DMS79 (cell line): ENCODE measurements at regions not wholly inside any gene's neighbourhood (a gene's known extent, or its start where the extent isn't known, plus 50 kb on each side); places are given as distances from the start of the nearest gene placed in this dataset.

Experiments used
- DNase-seq: peaks from one replicate; lab custom pipeline; 2025; lab: John Stamatoyannopoulos, UW

DNA sequence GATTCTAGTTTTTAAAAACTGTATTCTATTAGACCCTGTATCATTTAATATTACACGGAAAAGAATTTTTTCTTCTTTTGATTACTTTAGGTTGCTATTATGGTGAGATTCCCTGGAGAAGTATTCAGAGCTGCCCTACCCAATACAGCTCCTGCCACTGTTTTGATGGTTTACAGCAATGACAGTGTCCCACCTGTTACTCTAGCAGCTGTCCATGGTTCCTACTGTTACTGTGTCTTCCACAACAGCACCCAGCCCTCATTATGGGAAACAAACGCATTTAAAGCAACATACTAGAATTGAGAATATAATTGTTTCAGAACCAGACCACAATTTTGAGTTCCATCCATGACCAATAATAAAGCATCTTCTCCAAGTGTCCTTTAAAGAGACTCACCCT lies 450.7 kb downstream of the SHQ1 start:
- no peak for DNase-seq

- no peak for DNase-seq
Observed at GRCh38 chr3:72396899-72397298, 451.3 kb downstream of the SHQ1 start.

DNA sequence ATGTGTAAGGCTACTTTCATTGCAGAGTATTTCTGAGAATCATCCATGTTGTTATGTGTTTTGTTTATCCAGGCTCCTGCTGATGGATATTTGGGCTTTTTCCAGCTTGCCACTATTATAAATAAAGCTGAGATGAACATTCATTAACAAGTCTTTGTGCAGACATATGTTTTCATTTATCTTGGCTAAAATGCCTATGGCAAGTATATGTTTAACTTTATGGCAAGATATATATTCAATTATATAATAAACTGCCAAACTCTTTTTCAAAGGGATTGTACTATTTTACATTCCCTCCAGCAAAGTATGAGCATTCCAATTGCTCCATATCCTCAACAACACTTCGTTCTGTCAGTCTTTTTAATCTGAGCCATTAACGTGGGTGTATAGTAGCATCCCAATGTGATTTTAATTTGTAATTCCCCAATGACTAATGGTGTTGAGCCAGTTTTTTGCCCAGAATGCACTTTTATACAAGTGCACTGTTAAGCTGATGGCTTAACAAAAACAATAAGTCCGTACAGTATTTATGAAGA lies 452.4 kb downstream of the SHQ1 start:
- DNase-seq: no peak

GRCh38 chr3:72393455-72393854 lies 454.8 kb downstream of the SHQ1 start:
- DNase-seq: no peak

- DNase-seq: no peak
Observed at GRCh38 chr3:72391659-72392058, 456.6 kb downstream of the SHQ1 start.

DNA sequence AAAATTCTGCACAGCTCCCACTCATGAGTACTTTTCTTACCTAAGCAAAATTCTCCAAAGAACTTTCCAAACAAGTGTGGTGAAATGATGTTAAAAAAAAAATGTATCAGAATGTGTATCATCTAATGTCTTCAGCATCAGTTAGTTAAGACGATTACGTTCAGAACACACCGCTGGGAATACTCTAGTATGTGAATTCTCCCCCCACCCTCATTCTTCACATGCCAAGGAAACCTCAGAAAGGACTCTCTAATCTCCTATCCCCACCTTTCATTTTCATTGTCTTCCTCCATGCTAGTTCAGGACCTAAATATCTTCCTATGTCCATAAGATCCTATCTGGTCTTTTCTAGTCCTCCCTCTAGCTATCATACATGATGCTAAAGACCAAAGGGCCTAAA lies 457.4 kb downstream of the SHQ1 start:
- no peak for DNase-seq

DNA sequence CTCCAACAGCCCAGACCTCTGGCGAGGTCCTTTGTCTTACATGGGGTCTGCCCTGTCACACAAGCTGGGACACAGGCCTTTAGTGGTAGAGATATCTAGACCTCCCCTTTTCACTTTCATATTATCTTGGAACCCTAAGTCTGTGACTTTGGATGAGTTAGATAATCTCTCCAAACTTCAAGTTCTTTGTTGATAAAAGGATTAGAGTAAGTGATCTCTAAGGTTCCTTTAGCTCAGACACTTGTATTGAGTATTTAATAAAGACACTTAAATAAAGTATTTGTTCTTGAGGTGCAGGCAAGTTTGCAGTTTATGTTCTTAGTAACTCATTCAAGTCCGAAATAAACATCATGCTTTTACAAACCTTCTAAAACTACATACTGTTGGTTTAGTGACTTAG lies 459.6 kb downstream of the SHQ1 start:
- DNase-seq: no peak

GRCh38 chr3:72388117-72388516 lies 460.1 kb downstream of the SHQ1 start:
- DNase-seq: no peak

GRCh38 chr3:72386327-72387000 lies 461.8 kb downstream of the SHQ1 start:
- DNase-seq: no peak

DNA sequence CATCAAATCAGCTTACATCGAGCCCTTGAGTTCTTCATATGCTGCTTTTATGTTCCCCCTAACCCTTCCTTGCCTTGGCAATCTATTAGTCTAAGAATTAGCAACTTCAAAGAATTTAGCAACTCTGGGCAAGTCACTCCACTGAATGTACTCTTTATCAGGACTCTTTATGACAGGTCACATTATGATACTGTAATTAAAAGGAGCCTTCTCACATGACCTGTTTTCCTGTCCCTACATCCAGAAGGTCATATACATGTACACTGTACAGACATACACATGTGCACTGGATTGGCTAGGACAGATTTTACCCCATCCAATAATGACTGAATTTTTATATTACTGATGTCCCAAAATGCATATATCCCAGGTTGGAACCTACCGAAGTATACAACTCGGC lies 463.1 kb downstream of the SHQ1 start:
- DNase-seq: no peak

DNA sequence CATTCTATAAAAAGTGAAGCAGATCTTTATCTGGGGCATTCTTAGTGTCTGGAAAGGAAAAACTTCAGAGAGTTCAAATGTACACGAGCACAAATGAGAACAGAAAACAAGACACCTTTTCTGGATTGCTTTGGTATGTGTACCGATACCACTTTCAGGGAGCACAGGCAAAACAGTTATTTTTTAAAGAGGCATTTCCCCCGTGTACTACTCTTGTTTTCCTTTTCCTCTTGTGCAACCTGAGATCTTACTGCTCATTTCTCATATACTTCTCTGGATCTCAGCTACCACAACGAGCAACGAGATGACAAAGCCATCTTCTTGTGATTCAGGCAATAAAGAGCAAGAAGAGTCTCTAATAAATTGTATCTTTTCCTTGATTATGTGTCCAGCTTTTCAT lies 463.6 kb downstream of the SHQ1 start:
- no peak for DNase-seq

GRCh38 chr3:72383883-72384282 lies 464.4 kb downstream of the SHQ1 start:
- no peak for DNase-seq

- no peak for DNase-seq
Observed at GRCh38 chr3:72383230-72383629, 465.0 kb downstream of the SHQ1 start.

DNA sequence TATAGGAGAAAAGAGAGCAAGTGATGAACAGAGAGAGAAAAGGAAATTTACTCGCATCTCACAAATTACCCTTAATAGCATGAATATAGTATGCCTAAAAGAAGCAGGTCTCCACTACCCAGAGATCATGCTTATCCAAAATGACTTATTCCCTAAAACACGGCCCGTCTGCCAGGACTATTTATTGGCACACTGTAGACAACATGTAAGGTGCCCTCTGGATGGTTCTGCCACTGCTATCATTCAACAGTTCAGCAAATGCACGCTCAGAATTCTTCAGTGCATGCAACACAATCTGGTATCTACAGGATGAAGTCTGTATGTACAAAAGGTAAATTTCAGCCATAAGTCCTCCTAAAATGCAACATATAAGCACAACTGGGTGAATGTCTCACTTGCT lies 465.8 kb downstream of the SHQ1 start:
- no peak for DNase-seq

GRCh38 chr3:72381584-72381983 lies 466.7 kb downstream of the SHQ1 start:
- DNase-seq: no peak

DNA sequence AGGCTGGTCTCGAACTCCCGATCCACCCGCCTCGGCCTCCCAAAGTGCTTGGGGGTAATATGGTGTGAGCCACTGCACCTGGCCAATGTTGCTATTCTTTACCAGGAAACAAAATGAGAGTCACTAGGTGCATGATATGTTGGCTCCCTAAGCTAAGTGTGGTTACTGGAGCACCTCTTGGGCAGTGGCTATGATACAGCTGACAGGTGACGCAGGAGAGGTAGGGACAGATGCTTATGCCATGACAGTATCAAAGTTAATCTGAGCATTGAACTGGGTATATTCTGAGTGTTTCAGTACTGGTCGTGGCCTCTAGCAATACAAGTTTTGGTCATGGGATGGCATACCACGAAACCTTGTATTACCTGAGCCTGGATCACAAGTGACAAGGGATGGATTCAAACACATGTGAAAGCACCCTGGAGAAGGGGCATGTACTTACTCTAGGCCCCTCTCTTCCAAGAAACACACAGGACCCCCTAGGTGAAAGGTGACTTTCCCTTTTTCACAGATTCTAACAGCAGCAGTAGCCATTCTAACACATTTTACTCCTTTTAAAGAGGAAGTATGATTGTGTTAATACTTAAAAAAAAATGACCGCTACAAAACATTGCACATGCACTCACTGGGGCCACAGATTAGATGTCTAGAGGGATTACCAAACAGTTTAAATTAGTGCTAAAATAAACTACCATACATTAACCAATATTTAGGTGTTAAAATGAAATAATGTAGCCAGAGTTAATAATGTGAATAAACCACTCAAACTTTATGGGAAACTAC lies 467.3 kb downstream of the SHQ1 start:
- no peak for DNase-seq

DNA sequence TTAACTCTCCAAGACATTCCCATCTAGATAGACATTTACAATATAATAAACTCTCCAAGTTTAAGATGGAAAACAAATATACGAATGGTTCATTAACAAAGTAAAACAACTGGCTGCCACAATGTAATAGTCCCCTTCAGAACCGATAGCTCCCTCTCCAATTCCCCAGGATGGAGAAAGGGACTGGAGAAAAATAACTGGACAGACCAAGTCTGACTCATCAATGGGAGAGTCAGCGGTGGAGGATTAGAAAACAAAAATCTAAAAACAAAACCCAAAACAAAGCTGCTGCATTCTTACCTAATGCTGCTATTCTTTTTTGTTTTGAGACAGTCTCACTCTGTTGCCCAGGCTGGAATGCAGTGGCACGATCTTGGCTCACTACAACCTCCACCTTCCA lies 468.1 kb downstream of the SHQ1 start:
- no peak for DNase-seq

DNA sequence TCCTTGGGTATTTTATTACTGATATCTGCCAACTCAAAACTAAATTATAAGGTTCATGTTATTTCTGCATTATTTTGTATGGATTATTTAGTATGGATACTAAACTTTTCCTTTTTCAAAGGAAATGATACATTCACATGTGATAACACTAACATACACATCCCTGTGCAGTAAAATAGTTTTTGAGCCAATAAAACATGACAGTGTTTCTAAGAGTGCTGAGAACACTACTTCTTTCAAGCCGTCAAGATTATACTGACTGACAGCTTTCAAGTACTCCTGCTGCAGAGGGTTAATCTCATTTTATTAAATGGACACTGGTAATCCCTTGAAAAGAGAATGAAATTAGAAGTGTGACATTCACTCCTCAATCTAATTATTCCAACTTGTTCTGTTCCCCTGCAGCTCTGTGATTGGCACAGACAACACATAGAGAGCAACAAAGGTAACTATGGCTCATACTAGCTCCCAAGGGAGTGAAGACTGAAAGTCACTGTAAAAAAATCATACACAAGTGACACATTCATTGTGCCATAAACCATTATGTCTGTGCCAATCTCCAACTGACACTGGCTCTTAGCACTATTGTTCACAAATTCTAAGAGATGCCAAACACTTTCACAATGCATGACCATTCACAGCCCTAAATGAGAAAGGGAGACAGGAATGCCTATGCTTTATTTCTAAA lies 468.6 kb downstream of the SHQ1 start:
- DNase-seq: no peak

DNA sequence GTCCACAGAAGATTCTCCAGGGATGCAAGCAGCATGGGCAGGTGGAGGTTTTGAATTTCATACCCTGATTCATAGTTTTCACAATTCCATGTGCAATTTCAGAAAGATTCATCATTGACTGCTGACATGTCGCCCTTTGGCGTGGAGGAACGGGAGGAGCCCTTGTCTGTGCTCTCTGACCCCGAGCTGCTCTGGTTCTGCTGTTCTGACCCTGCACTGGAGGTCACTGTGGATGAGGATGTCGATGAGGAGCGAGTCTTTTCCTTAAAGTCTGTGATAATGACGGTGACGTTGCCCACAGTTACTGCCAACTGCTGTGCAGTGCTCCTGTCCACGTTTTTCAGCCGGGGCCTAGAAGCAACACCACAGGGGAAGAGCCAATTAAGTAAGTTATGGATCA lies 470.0 kb downstream of the SHQ1 start:
- no peak for DNase-seq

- no peak for DNase-seq
Observed at GRCh38 chr3:72376956-72377710, 471.1 kb downstream of the SHQ1 start.

DNA sequence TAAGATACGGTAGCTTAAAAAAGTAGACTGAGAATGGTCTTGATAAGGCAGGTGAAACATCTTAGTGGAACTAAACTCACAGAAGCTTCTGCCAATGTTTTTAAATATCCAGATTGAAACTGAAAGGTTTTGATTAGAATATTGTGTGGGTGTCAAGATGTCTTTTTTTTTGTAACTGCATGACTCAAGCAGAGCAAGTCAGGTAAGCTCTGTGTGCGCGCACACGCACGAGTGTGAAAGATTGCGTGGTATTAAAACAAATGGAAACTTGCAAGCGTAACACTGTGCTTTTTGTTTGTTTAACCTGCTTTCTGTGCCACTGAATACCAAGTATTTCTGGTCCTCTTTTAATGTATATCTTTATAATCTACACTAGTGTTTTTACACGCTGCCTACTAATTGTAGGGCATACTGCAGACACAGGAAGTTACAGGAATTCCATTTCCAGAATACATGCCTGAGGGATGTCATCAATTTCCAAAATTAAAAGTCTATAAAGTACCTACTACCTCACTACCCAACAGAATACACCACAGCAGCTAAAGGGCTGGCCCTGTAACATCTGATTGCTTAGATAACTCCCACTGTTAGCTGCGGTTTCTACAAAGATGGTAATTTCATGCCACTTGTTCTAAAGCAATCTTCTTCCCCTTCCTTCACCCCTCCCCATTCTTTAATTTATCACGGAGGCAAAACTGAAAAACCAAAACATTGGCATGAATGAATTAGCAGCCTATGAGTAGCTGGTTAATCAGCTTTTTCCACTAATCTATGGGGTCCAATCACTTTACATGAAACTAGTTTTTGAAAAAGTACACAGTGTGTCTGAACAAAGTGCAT lies 472.8 kb downstream of the SHQ1 start:
- no peak for DNase-seq
